ENCODE measurements at regions not wholly inside any gene's neighbourhood (a gene's known extent, or its start where the extent isn't known, plus 50 kb on each side); places are given as distances from the start of the nearest gene placed in this dataset.

- TF ChIP-seq ZBTB40 (IDR thresholded peaks at IDR 0.05; ENCODE audit: borderline replicate concordance), result no peak
- TF ChIP-seq, protein P1, sequence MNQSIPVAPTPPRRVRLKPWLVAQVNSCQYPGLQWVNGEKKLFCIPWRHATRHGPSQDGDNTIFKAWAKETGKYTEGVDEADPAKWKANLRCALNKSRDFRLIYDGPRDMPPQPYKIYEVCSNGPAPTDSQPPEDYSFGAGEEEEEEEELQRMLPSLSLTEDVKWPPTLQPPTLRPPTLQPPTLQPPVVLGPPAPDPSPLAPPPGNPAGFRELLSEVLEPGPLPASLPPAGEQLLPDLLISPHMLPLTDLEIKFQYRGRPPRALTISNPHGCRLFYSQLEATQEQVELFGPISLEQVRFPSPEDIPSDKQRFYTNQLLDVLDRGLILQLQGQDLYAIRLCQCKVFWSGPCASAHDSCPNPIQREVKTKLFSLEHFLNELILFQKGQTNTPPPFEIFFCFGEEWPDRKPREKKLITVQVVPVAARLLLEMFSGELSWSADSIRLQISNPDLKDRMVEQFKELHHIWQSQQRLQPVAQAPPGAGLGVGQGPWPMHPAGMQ (IDR thresholded peaks at IDR 0.05; ENCODE audit: borderline replicate concordance), result no peak
Observed at GRCh38 chr9:2502760-2503159, 118.8 kb upstream of the VLDLR start (continued).

- Histone ChIP-seq H3K4me1 (ENCODE audit: control insufficient read depth, insufficient read depth, low read length) (no peaks in the 10 kb centered on the region), H3K9me3 (replicated peaks; ENCODE audit: control insufficient read depth, insufficient read depth, low read length) (no peaks in the 10 kb centered on the region), H2AFZ (ENCODE audit: control insufficient read depth, low read depth, low read length) (no peak overlapping the region), H3K36me3 (ENCODE audit: control insufficient read depth in 2 of 2, insufficient read depth in 2 of 2, low read length in 1 of 2) (no peaks in the 10 kb centered on the region), H3K27ac (ENCODE audit: control insufficient read depth, insufficient read depth) (no peak overlapping the region), H3K79me2 (ENCODE audit: control insufficient read depth, insufficient read depth, low read length) (no peaks in the 10 kb centered on the region), H3K9ac (ENCODE audit: control insufficient read depth, insufficient read depth, low read length) (no peak overlapping the region), H3K27me3 (replicated peaks in 1 of 2; ENCODE audit: control insufficient read depth in 2 of 2, insufficient read depth in 2 of 2, low read length in 1 of 2) (no peaks in the 10 kb centered on the region; a peak in 1 of 4 replicates), H3K4me2 (ENCODE audit: control insufficient read depth, insufficient read depth) (no peak overlapping the region), H3K4me3 (no peak overlapping the region), H4K20me1 (ENCODE audit: control insufficient read depth, insufficient read depth) (no peaks in the 10 kb centered on the region)
- no peak for FAIRE-seq
- DNase-seq (ENCODE audit: low read depth, low spot score), result no peak
- ATAC-seq, result no peak
- ChIA-PET POLR2A (no interaction called here), RAD21 (ENCODE audit: unreplicated experiment) (no interaction called here), CTCF (no interaction called here), SMC1A (ENCODE audit: uncharacterized antibody, unreplicated experiment) (no interaction called here)
- in situ Hi-C loops (cut with MboI), result no loop called here
- intact Hi-C loops (cut with micrococcal nuclease; ENCODE audit: unreplicated experiment), result no loop called here
- no TSS peak for BruUV-seq (replicated peaks)
- WGBS (ENCODE audit: insufficient coverage, insufficient replicate concordance, low lambda C conversion rate, missing lambda C conversion rate), result 38% methylated on average over 3 of the region's 3 CpGs
- TF ChIP-seq CHD1 (IDR thresholded peaks at IDR 0.05; ENCODE audit: low read depth, low read length) (no peak), ATF7 (IDR thresholded peaks at IDR 0.05; ENCODE audit: low read depth) (no peak), RAD51 (IDR thresholded peaks at IDR 0.05) (no peak), MTA2 (IDR thresholded peaks at IDR 0.05; ENCODE audit: low read depth) (no peak), EGR1 (IDR thresholded peaks at IDR 0.05; ENCODE audit: borderline replicate concordance in 1 of 2, low read depth in 2 of 2, low read length in 2 of 2) (no peak), CUX1 (IDR thresholded peaks at IDR 0.05; ENCODE audit: insufficient replicate concordance, low read depth, low read length) (no peak), TCF7 (IDR thresholded peaks at IDR 0.05; ENCODE audit: borderline replicate concordance) (no peak)
- TF ChIP-seq, protein P2, sequence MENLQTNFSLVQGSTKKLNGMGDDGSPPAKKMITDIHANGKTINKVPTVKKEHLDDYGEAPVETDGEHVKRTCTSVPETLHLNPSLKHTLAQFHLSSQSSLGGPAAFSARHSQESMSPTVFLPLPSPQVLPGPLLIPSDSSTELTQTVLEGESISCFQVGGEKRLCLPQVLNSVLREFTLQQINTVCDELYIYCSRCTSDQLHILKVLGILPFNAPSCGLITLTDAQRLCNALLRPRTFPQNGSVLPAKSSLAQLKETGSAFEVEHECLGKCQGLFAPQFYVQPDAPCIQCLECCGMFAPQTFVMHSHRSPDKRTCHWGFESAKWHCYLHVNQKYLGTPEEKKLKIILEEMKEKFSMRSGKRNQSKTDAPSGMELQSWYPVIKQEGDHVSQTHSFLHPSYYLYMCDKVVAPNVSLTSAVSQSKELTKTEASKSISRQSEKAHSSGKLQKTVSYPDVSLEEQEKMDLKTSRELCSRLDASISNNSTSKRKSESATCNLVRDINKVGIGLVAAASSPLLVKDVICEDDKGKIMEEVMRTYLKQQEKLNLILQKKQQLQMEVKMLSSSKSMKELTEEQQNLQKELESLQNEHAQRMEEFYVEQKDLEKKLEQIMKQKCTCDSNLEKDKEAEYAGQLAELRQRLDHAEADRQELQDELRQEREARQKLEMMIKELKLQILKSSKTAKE (IDR thresholded peaks at IDR 0.05; ENCODE audit: low read depth, poor library complexity, severe bottlenecking), result no peak
Observed at GRCh38 chr9:2506321-2506720, 115.3 kb upstream of the VLDLR start.
